Astrocyte (in vitro differentiated cells and primary cell): ENCODE measurements at regions not wholly inside any gene's neighbourhood (a gene's known extent, or its start where the extent isn't known, plus 50 kb on each side); places are given as distances from the start of the nearest gene placed in this dataset.

Experiments used
- DNase-seq: peaks from one replicate; pipeline ENCODE4 v3.0.0-alpha.2; 2010; ENCODE audit warnings: low read depth
- FAIRE-seq: peaks from 2 replicates; lab custom pipeline; 2011; peaks lifted over from hg19 to GRCh38; lab: Jason Lieb, UNC
- H2AFZ ChIP-seq: 2 replicates; pipeline ENCODE4 v1.6.0; 2012; ENCODE audit warnings: low read depth, low read length, inconsistent platforms
- H3K27ac ChIP-seq: 2 replicates; pipeline ENCODE4 v1.5.1; 2011; ENCODE audit warnings: low read depth, low read length, inconsistent platforms
- H3K27me3 ChIP-seq: 2 replicates; pipeline ENCODE4 v1.6.0; 2011; ENCODE audit warnings: low read length, inconsistent platforms; ENCODE audit not compliant: insufficient read depth
- H3K36me3 ChIP-seq: 2 replicates; pipeline ENCODE4 v1.5.1; 2011; ENCODE audit warnings: low read length, inconsistent platforms; ENCODE audit not compliant: insufficient read depth
- H3K4me1 ChIP-seq: 2 replicates; pipeline ENCODE4 v1.5.1; 2011; ENCODE audit warnings: low read length, inconsistent platforms; ENCODE audit not compliant: insufficient read depth
- H3K4me2 ChIP-seq: 2 replicates; pipeline ENCODE4 v1.6.0; 2012; ENCODE audit warnings: low read length, inconsistent platforms
- H3K4me3 ChIP-seq: 2 replicates; pipeline ENCODE4 v1.5.1; 2011; ENCODE audit warnings: low read depth, mild to moderate bottlenecking, low read length, inconsistent platforms; ENCODE audit not compliant: insufficient read depth
- H3K79me2 ChIP-seq: 2 replicates; pipeline ENCODE4 v1.6.0; 2012; ENCODE audit warnings: mild to moderate bottlenecking, low read length, inconsistent platforms; ENCODE audit not compliant: insufficient read depth
- H3K9ac ChIP-seq: 2 replicates; pipeline ENCODE4 v1.6.0; 2012; ENCODE audit warnings: mild to moderate bottlenecking, low read length, inconsistent platforms
- H3K9me3 ChIP-seq: 2 replicates; pipeline ENCODE4 v1.5.1; 2012; ENCODE audit warnings: low read depth, mild to moderate bottlenecking, low read length, inconsistent platforms; ENCODE audit not compliant: insufficient read depth
- H4K20me1 ChIP-seq: 2 replicates; pipeline ENCODE4 v1.6.0; 2012; ENCODE audit warnings: low read length, inconsistent platforms; ENCODE audit not compliant: insufficient read depth
- H3K27ac Mint-ChIP-seq: one replicate; pipeline ENCODE4 v1.8.0; 2021; ENCODE audit warnings: mild to moderate bottlenecking, mixed read lengths; ENCODE audit not compliant: unreplicated experiment
- H3K27me3 Mint-ChIP-seq: one replicate; pipeline ENCODE4 v1.8.0; 2021; ENCODE audit warnings: low read depth, mixed read lengths; ENCODE audit not compliant: unreplicated experiment
- H3K36me3 Mint-ChIP-seq: one replicate; pipeline ENCODE4 v1.8.0; 2021; ENCODE audit warnings: low read depth, mixed read lengths; ENCODE audit not compliant: unreplicated experiment
- H3K4me1 Mint-ChIP-seq: one replicate; pipeline ENCODE4 v1.8.0; 2021; ENCODE audit warnings: low read depth, mixed read lengths; ENCODE audit not compliant: unreplicated experiment
- H3K4me3 Mint-ChIP-seq: one replicate; pipeline ENCODE4 v1.8.0; 2021; ENCODE audit warnings: mild to moderate bottlenecking, moderate library complexity, mixed read lengths; ENCODE audit not compliant: unreplicated experiment
- H3K9me3 Mint-ChIP-seq: one replicate; pipeline ENCODE4 v1.8.0; 2021; ENCODE audit warnings: mild to moderate bottlenecking, mixed read lengths; ENCODE audit not compliant: unreplicated experiment
- CTCF ChIP-seq: IDR thresholded peaks from 2 replicates; pipeline ENCODE4 v1.5.1; 2011; ENCODE audit warnings: low read depth, mild to moderate bottlenecking, inconsistent platforms, low read length, moderate library complexity; ENCODE audit not compliant: insufficient read depth
- EZH2 ChIP-seq: IDR thresholded peaks from 2 replicates; pipeline ENCODE4 v1.6.1; 2012; ENCODE audit warnings: mild to moderate bottlenecking, low read length, inconsistent platforms; ENCODE audit not compliant: insufficient read depth

- Histone ChIP-seq H4K20me1 (peaks cover 87% of the 10 kb centered on the region), H2AFZ (no peak overlapping the region), H3K36me3 (no peaks in the 10 kb centered on the region), H3K4me2 (peak overlapping the region; percentile 52), H3K4me1 (peaks cover 30% of the 10 kb centered on the region), H3K9me3 (no peaks in the 10 kb centered on the region), H3K79me2 (peaks cover 39% of the 10 kb centered on the region), H3K27me3 (no peaks in the 10 kb centered on the region), H3K27ac (peak overlapping the region; percentile 62), H3K4me3 (no peak overlapping the region), H3K9ac (peak overlapping the region; percentile 30)
- H3K4me3 Mint-ChIP-seq: no peak overlapping the region
- no peak for DNase-seq
- H3K27me3 Mint-ChIP-seq: no peaks in the 10 kb centered on the region
- peaks cover 9% of the 10 kb centered on the region for H3K36me3 Mint-ChIP-seq
- H3K9me3 Mint-ChIP-seq: no peaks in the 10 kb centered on the region
- FAIRE-seq: no peak
- H3K27ac Mint-ChIP-seq: no peak overlapping the region
- TF ChIP-seq CTCF (no peak), EZH2 (no peak)
- H3K4me1 Mint-ChIP-seq: peaks cover 25% of the 10 kb centered on the region
These were observed 113.1 kb downstream of the NCOR2 start for GRCh38 chr12:124454352-124454725.

- Histone ChIP-seq H3K4me1 (peaks cover 30% of the 10 kb centered on the region), H3K79me2 (peaks cover 44% of the 10 kb centered on the region), H3K9me3 (no peaks in the 10 kb centered on the region), H3K4me2 (peak overlapping the region; percentile 52), H3K27ac (peak overlapping the region; percentile 62), H4K20me1 (peaks cover 87% of the 10 kb centered on the region), H2AFZ (no peak overlapping the region), H3K36me3 (no peaks in the 10 kb centered on the region), H3K27me3 (no peaks in the 10 kb centered on the region), H3K4me3 (no peak overlapping the region), H3K9ac (peak overlapping the region; percentile 31)
- Mint-ChIP-seq H3K27me3 (no peaks in the 10 kb centered on the region), H3K9me3 (no peaks in the 10 kb centered on the region), H3K4me3 (no peak overlapping the region), H3K4me1 (peaks cover 25% of the 10 kb centered on the region), H3K27ac (no peak overlapping the region), H3K36me3 (peaks cover 10% of the 10 kb centered on the region)
- TF ChIP-seq EZH2: no peak
- TF ChIP-seq CTCF: no peak
- DNase-seq: peak; percentile 56
- FAIRE-seq: no peak
These were observed 113.7 kb downstream of the NCOR2 start for GRCh38 chr12:124453419-124454351.
